Non-pigmented ciliary epithelial cell (primary cell): ENCODE measurements at regions not wholly inside any gene's neighbourhood (a gene's known extent, or its start where the extent isn't known, plus 50 kb on each side); places are given as distances from the start of the nearest gene placed in this dataset.
A peak's percentile ranks its signal among the peaks of the same experiment; 100 is the strongest.

Experiments used
- DNase-seq: peaks from one replicate; pipeline ENCODE4 v3.0.0-alpha.2; 2010; ENCODE audit warnings: low read depth

DNA sequence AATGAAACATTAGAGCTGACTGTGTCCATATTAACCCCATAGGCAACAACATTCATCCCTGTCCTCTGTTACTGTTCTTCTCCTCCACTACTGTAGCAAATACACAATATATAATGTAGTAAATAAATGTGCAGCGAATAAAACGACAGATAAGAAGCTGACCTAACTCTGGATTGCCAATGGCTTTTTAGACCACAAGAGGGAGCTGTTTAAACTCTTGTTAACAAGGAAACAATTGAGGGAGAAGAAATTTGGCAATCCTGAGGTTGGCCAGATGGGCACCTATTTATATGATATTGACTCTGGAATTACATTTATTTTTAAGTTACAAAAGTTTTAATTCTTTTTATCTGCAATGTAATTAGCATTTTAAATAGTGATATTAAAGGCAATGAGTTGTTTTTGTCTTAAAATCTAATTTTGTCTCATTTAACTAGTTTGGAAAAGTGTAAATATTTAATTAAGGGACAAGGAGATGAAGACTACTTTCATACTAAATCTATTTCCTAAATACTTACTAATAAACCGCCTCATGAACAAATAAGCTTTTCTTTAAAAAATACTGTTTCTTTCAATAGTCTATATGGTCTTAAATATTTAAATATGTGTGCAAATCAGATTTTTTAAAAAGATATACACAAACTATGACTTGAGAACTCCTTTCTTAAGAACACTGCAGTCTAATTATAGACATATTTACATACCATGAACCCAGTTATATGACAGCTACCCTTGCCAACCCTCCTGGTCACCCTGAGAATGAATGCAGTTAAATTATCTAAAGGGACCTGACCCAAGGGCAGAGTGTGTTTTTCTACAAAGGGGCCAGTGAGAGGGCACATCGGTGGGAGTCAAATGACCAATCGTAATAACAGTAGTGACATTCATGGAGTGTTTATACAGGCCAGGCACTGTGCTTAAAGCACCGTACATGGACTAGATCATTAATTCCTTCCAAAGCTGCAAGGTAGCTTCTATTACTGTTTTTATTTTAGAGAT lies 52.9 kb upstream of the HPF1 start:
- DNase-seq, result peak; percentile 63

DNA sequence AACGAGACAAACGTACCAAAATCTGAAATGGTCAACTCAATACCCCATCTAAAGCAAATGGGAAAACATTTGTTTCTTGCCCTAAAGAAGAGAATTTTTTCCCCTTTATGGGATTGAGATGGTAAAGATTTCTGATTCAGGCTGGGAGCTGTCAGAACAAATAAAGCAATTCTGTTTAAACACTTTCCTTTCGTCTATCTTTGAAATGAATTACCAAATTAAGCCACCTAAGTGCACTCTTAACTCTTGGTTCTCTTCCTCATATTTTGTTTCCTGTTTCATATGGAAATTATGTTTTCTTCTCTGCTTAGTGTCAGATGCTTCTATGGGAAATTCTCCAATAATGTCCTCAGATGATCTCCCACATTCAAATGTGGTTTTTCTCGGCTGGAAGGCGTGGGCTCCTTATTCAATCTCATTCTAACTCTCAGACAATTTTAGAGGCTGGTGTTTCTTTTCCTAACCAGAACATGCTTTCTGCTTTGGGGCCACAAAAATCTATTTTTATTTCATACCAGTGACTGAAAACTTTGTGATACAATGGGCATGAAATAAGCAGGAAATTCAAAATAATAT lies 50.3 kb upstream of the HPF1 start:
- no peak for DNase-seq
